H1 (cell line): ENCODE measurements at regions not wholly inside any gene's neighbourhood (a gene's known extent, or its start where the extent isn't known, plus 50 kb on each side); places are given as distances from the start of the nearest gene placed in this dataset.

Source experiments
- CHD1 ChIP-seq: IDR thresholded peaks from 2 replicates; pipeline ENCODE4 v1.6.1; 2012; ENCODE audit warnings: low read depth, low read length, improper control_type of control experiment
- CHD7 ChIP-seq: fragments of 300-600 bp; sonication (generic); IDR thresholded peaks from 2 replicates; pipeline ENCODE4 v1.7.1; 2012; ENCODE audit warnings: low read length, moderate library complexity, mild to moderate bottlenecking, inconsistent platforms; ENCODE audit not compliant: insufficient replicate concordance
- EGR1 ChIP-seq: IDR thresholded peaks from 2 replicates; pipeline ENCODE4 v1.6.1; 2011; ENCODE audit warnings: low read depth, low read length, borderline replicate concordance
- HDAC2 ChIP-seq, 2 experiments: fragments of 300-600 bp in 1 of 2; sonication (generic) in 1 of 2; IDR thresholded peaks; 2 replicates each; pipeline ENCODE4 v1.6.1; 2011 to 2012; ENCODE audit warnings: low read depth in 2 of 2, low read length in 2 of 2, mild to moderate bottlenecking in 2 of 2, moderate library complexity in 2 of 2, borderline replicate concordance in 1 of 2, inconsistent platforms in 1 of 2
- MAFK ChIP-seq: IDR thresholded peaks from 2 replicates; pipeline ENCODE4 v1.6.1; 2012; ENCODE audit warnings: low read depth, mild to moderate bottlenecking, improper control_type of control experiment, low read length
- RBBP5 ChIP-seq: IDR thresholded peaks from 2 replicates; pipeline ENCODE4 v1.7.1; 2012; ENCODE audit warnings: low read depth, mild to moderate bottlenecking, inconsistent platforms, low read length, moderate library complexity, borderline replicate concordance
- RNF2 ChIP-seq: fragments of 200-900, 300-1000 bp; sonication (generic); IDR thresholded peaks from 2 replicates; pipeline ENCODE4 v1.7.1; 2016; ENCODE audit warnings: borderline replicate concordance, low read depth, mild to moderate bottlenecking, antibody characterized with exemption, low read length; ENCODE audit not compliant: poor library complexity, severe bottlenecking; ENCODE audit errors: missing control alignments
- RXRA ChIP-seq: IDR thresholded peaks from 2 replicates; pipeline ENCODE4 v1.6.1; 2011; ENCODE audit warnings: low read depth, mild to moderate bottlenecking, low read length, moderate library complexity; ENCODE audit not compliant: insufficient read depth
- TAF1 ChIP-seq: IDR thresholded peaks from 2 replicates; pipeline ENCODE4 v1.6.1; 2011; ENCODE audit warnings: mild to moderate bottlenecking, low read depth, low read length

- TF ChIP-seq CHD7 = peak; percentile 99
- TF ChIP-seq RXRA = peak; percentile 71; the same call in 1 of the 2 replicates
- no peak for TF ChIP-seq RNF2
- TF ChIP-seq RBBP5 = peak; percentile 24; the same call in 1 of the 2 replicates
- peak; percentile 16; the same call in 1 of the 2 replicates for TF ChIP-seq TAF1
- TF ChIP-seq MAFK = peak; percentile 91
- TF ChIP-seq EGR1 = peak; percentile 69; the same call in 1 of the 2 replicates
- no peak for TF ChIP-seq CHD1
- 0 out of 4 replicates have a peak, but pooled peaks of 1 of the 2 experiments have one; percentile 50 for TF ChIP-seq HDAC2 (IDR thresholded peaks at IDR 0.05; ENCODE audit: borderline replicate concordance in 1 of 2, low read depth in 2 of 2, low read length in 2 of 2)
Measured at GRCh38 chr12:4134448-4135263, 138.9 kb upstream of the CCND2 start (continued).
